Activated B cell treated with CpG ODN at 0.5 μM for 24 hours (primary cell): ENCODE measurements at regions not wholly inside any gene's neighbourhood (a gene's known extent, or its start where the extent isn't known, plus 50 kb on each side); places are given as distances from the start of the nearest gene placed in this dataset.

Source experiments
- ATAC-seq: fragments of 200-7000 bp; cut with Tn5 transposase; one replicate; pipeline ENCODE4 v1.10.0; 2021; ENCODE audit warnings: low read depth, mild to moderate bottlenecking, moderate library complexity
- CTCF ChIA-PET: fragments of 350-600 bp; sonication (Branson Sonifier 250); formaldehyde crosslinking; loops from one replicate; lab custom pipeline; 2021; ENCODE audit warnings: antibody characterized with exemption; lab: Charles Lee
- POLR2A ChIA-PET: fragments of 350-600 bp; sonication (Branson Sonifier 250); formaldehyde crosslinking; loops from one replicate; lab custom pipeline; 2021; ENCODE audit warnings: antibody characterized with exemption; lab: Charles Lee
- DNase-seq: peaks from one replicate; pipeline ENCODE4 v3.0.0; 2022
- H3K27ac Mint-ChIP-seq: one replicate; pipeline ENCODE4 v1.8.0; 2020; ENCODE audit warnings: mixed read lengths
- H3K27me3 Mint-ChIP-seq: one replicate; pipeline ENCODE4 v1.8.0; 2021; ENCODE audit warnings: mixed read lengths
- H3K36me3 Mint-ChIP-seq: one replicate; pipeline ENCODE4 v1.8.0; 2021; ENCODE audit warnings: low read depth, mixed read lengths
- H3K4me1 Mint-ChIP-seq: one replicate; pipeline ENCODE4 v1.8.0; 2021; ENCODE audit warnings: mixed read lengths
- H3K4me3 Mint-ChIP-seq: one replicate; pipeline ENCODE4 v1.8.0; 2020; ENCODE audit warnings: mild to moderate bottlenecking, mixed read lengths
- H3K9me3 Mint-ChIP-seq: one replicate; pipeline ENCODE4 v1.8.0; 2020; ENCODE audit warnings: mixed read lengths
- intact Hi-C: fragments of 100-400 bp; cut with micrococcal nuclease; formaldehyde crosslinking; loops from one replicate; pipeline ENCODE4 v1.15.1; 2024
- TF ChIP-seq, protein P1 (sequence below): fragments of 200-600 bp; IDR thresholded peaks from one replicate; pipeline ENCODE4 v1.8.0; 2022; ENCODE audit warnings: antibody characterized with exemption, mild to moderate bottlenecking

DNA sequence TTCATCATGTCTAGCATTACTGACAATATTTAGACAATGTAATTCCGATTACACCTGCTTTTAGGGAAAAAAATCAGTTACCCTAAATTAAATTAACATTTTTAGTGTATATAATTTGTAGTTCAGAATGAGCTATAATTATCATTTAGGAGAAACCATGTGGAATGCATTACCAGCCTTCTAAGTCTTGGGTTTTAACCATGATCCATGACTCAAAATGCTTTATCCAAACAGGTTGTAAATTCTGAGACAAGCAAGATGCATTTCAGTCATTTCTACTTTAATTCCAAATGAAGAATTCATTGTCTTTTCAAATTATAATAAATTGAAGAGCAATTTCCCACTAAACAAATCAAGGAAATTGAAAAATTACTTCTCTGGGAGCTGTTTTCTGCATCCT is 243.7 kb upstream of the LRIG1 start:
- H3K4me1 Mint-ChIP-seq = no peaks in the 10 kb centered on the region
- H3K27me3 Mint-ChIP-seq = peaks cover 12% of the 10 kb centered on the region
- H3K36me3 Mint-ChIP-seq = no peaks in the 10 kb centered on the region
- intact Hi-C loops = no loop called here
- ChIA-PET POLR2A (no interaction called here), CTCF (no interaction called here)
- H3K27ac Mint-ChIP-seq = no peak overlapping the region
- no peaks in the 10 kb centered on the region for H3K9me3 Mint-ChIP-seq
- TF ChIP-seq, protein P1, sequence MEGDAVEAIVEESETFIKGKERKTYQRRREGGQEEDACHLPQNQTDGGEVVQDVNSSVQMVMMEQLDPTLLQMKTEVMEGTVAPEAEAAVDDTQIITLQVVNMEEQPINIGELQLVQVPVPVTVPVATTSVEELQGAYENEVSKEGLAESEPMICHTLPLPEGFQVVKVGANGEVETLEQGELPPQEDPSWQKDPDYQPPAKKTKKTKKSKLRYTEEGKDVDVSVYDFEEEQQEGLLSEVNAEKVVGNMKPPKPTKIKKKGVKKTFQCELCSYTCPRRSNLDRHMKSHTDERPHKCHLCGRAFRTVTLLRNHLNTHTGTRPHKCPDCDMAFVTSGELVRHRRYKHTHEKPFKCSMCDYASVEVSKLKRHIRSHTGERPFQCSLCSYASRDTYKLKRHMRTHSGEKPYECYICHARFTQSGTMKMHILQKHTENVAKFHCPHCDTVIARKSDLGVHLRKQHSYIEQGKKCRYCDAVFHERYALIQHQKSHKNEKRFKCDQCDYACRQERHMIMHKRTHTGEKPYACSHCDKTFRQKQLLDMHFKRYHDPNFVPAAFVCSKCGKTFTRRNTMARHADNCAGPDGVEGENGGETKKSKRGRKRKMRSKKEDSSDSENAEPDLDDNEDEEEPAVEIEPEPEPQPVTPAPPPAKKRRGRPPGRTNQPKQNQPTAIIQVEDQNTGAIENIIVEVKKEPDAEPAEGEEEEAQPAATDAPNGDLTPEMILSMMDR = no peak
- no peak overlapping the region for H3K4me3 Mint-ChIP-seq
- ATAC-seq (no peak), DNase-seq (no peak)

DNA sequence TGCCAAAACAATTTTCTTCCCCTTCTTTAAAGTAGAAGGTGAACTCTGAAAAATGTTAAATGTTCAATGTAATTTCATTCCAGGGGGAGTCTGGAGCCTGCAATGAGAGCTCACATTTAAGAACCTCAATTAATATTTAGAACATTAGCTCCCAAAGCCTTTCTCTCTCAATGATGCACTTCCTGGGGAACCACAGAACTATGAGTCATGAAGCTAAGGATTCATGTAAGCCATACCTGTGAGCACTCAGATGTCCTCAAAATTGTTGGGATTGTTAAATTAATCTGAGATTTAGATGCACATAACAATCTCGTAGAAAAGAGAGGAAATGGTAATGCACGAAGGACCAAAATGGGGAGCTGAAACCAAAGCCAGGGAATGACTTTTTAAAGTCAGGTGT is 244.2 kb upstream of the LRIG1 start:
- TF ChIP-seq, protein P1 = no peak
- DNase-seq = no peak
- peaks cover 12% of the 10 kb centered on the region for H3K27me3 Mint-ChIP-seq
- ChIA-PET CTCF (no interaction called here), POLR2A (no interaction called here)
- no peak for ATAC-seq
- no peaks in the 10 kb centered on the region for H3K9me3 Mint-ChIP-seq
- no peak overlapping the region for H3K4me3 Mint-ChIP-seq
- H3K27ac Mint-ChIP-seq = no peak overlapping the region
- intact Hi-C loops = no loop called here
- H3K4me1 Mint-ChIP-seq = no peaks in the 10 kb centered on the region
- no peaks in the 10 kb centered on the region for H3K36me3 Mint-ChIP-seq

DNA sequence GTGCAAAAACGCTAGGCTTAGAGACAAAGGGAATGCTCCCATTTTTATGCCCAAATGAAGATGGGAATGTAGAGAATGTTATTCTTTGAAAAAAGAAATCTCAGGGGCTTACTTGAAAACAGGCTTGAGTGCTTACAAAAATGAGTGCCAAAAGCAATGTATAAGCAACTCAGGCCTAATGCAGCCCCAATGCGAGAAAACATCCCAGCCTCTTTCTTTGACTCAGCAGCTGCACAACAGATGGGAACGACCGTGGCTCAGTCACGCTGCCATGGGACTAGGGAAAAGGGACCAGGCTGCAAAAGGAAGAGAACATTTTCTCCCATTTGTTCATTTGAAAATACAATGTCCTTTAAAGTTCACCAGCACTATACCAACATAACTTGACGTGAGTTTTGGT is 246.4 kb upstream of the LRIG1 start:
- Mint-ChIP-seq H3K27me3 (peaks cover 14% of the 10 kb centered on the region), H3K4me3 (no peak overlapping the region), H3K36me3 (no peaks in the 10 kb centered on the region), H3K4me1 (no peaks in the 10 kb centered on the region), H3K9me3 (no peaks in the 10 kb centered on the region), H3K27ac (no peak overlapping the region)
- TF ChIP-seq, protein P1 = no peak
- ChIA-PET CTCF (no interaction called here), POLR2A (no interaction called here)
- no peak for ATAC-seq
- no peak for DNase-seq
- intact Hi-C loops = no loop called here

DNA sequence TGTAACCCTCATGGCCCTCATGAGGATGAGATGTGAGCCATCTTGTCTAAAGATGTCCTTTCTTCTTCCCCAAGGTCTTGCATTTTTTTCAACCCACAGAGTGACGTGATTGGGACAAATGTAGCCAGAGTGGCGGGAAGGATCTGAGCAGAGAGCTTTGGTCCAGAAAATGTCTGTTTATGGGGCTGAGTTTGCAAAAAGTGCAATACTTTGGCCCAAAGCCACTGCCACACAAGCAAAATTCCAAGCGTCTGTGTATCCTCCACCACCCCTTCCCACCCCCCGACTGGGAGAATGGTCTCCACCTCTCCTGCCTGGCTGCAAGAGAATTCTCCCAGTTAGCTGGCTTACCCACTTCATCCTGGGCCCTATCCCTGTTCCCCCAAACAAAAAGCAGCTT is 246.9 kb upstream of the LRIG1 start:
- ChIA-PET POLR2A (no interaction called here), CTCF (no interaction called here)
- H3K36me3 Mint-ChIP-seq = no peaks in the 10 kb centered on the region
- no peak overlapping the region for H3K4me3 Mint-ChIP-seq
- TF ChIP-seq, protein P1 = no peak
- intact Hi-C loops = no loop called here
- H3K4me1 Mint-ChIP-seq = no peaks in the 10 kb centered on the region
- DNase-seq (no peak), ATAC-seq (no peak)
- no peaks in the 10 kb centered on the region for H3K9me3 Mint-ChIP-seq
- no peak overlapping the region for H3K27ac Mint-ChIP-seq
- peaks cover 15% of the 10 kb centered on the region for H3K27me3 Mint-ChIP-seq

- TF ChIP-seq, protein P1 = no peak
- H3K36me3 Mint-ChIP-seq = no peaks in the 10 kb centered on the region
- DNase-seq (no peak), ATAC-seq (no peak)
- no peaks in the 10 kb centered on the region for H3K9me3 Mint-ChIP-seq
- intact Hi-C loops = no loop called here
- H3K4me1 Mint-ChIP-seq = no peaks in the 10 kb centered on the region
- POLR2A ChIA-PET = no interaction called here
- peaks cover 15% of the 10 kb centered on the region for H3K27me3 Mint-ChIP-seq
- CTCF ChIA-PET = no interaction called here
- H3K27ac Mint-ChIP-seq = no peak overlapping the region
- H3K4me3 Mint-ChIP-seq = no peak overlapping the region
Measured at GRCh38 chr3:66748175-66748876, 247.5 kb upstream of the LRIG1 start.
